Fibroblast of skin of back (primary cell): ENCODE measurements at regions not wholly inside any gene's neighbourhood (a gene's known extent, or its start where the extent isn't known, plus 50 kb on each side); places are given as distances from the start of the nearest gene placed in this dataset.

Experiments
- DNase-seq: peaks from one replicate; pipeline ENCODE4 v3.0.0-alpha.2; 2013

DNA sequence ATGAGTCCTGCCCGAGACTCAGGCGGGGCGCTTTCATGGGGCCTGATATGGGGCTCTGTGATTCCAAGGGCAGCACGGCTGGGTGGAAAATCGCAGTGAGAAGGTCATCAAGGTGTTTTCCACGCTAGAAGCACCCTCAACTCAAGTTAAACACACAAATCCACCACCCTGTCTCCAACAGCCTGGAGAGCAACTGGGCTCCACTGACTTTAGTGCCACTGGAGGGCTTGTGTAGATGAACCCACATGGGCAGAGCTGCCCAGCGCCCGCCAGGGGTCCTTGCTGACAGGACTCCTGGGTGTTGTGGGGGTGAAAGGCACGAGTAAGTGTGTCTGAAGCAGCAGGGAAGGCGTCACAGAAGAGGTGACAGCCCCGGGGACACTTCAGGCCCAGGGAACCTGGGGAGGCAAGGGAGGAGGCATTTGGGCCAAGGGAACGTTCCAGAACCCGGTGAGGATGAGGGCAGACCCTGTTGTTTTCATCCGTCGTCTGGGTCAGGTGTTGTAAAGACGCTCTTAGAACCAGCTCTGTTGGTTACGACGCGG is 51.8 kb upstream of the CTDP1 start:
- no peak for DNase-seq

DNA sequence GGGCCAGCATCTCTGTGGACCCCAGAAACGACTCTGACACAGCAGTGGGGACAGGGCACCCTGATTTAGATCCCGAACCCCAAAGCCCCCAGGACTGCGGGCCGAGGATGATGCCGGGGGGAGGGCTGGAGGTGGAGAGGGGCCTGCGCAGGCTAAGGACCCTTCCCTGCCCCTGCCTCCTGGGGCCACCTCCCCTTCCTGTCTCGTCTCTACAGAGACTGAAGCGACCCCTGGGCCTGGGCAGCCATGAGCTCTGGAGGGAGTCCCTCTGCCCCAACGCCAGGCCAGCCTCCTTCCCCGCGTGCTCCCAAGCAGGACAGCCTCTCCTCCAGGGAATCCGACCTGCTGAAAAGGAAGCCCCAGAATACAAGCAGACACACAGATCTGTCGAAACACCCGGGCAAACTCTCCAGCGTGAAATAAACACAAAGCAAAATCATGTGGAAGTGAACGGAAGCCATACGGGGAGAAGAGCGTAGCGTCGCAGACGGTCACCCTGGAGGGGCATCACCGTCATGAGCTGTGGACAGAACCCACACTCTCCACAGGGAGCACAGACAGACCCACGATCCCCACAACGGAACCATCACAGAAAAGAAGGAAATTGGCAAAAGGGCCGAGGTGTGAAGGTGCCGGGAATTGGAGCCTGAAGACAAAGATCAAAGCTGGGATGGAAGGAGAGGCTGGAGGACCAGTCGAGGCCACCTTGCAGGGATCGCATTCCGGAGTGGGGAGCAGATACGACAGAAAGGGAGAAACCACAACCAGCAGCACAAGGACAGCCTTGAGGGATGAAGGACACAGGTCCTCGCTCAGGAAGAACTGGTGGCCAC is 51.0 kb upstream of the CTDP1 start:
- DNase-seq, result no peak

GRCh38 chr18:79629249-79629558 is 50.4 kb upstream of the CTDP1 start:
- no peak for DNase-seq

DNA sequence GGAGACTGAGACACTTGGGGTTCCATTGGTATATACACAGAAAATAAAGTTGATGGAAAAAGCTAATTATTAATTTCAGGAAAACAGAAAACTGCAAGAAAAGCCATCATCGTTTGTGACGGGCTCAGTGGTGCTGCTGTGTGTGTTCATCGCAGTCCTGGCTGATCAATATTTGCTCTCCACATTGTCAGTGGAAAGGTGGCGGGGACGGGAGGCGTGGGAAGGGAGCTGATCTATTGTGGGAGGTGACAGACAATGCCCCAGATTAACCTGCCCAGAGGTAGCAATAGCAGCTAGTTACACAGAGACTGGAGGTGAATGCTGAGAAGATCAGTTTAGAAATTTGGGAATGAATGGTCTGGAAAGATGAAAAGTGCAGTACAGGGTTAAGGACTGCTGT is 50.0 kb upstream of the CTDP1 start:
- DNase-seq, result no peak
